Stimulated activated naive CD8-positive, alpha-beta T cell treated with anti-CD3 and anti-CD28 coated beads, Interleukin-15, Interleukin-2, amounts not matched to agents 100 U/mL and 50 U/mL, for 24 hours (primary cell): ENCODE measurements at regions not wholly inside any gene's neighbourhood (a gene's known extent, or its start where the extent isn't known, plus 50 kb on each side); places are given as distances from the start of the nearest gene placed in this dataset.
"Not testable (repeated sequence)": the region's sequence is repeated elsewhere in the genome, so short reads cannot be mapped to it uniquely, and the experiment has no call there.

ENCODE experiments used
- ATAC-seq: fragments of 150-1000 bp; cut with Tn5 transposase; one replicate; pipeline ENCODE4 v1.10.0; 2021
- DNase-seq: peaks from one replicate; pipeline ENCODE4 v3.0.0; 2021

DNA sequence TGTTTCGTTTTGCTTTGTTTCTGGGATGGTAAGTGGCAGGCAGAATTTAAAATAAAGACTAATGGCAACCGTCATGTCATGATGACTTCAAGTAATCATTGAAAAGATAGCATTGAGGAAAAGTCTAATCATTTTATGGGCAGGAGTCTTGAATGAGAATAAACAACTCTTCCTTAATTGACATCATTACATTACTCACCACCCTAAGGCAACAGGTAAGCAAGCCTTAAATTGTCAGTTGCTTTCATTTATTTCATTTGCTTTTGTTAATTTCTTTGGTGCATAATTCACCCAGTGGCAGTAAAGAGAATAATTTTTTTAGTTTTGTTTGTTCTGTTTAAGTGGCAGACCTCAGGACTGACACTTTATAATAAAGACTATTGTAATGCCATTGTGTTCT lies 669.0 kb downstream of the RWDD3 start:
- DNase-seq = no peak
- no peak for ATAC-seq

DNA sequence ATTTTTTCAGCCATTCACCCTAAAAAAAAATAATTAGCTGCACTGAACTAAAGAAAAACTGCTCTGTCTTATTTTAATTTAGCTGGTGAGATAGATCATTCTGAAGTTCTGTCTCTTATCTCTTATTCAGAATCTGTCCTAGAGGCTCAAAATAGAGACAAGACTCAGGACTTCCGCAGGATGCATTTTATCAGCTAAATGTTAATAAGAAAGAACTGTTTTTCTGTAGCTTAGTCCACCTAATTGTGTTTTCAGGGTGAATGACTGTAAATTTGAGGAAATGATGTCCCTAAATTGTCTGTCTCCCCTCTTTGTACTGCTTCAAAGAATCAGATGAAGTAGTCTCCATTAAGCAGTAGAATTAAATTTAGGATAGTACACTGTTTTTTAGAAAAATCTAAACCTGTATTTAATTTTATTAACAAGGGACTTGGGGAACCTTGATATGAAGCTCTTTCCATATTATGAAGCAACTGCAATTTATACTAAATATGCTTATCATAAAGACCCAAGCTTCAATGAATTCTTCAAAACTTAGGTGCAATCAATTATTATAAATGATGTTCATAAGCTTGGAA lies 671.9 kb downstream of the RWDD3 start:
- ATAC-seq (no peak), DNase-seq (no peak)

DNA sequence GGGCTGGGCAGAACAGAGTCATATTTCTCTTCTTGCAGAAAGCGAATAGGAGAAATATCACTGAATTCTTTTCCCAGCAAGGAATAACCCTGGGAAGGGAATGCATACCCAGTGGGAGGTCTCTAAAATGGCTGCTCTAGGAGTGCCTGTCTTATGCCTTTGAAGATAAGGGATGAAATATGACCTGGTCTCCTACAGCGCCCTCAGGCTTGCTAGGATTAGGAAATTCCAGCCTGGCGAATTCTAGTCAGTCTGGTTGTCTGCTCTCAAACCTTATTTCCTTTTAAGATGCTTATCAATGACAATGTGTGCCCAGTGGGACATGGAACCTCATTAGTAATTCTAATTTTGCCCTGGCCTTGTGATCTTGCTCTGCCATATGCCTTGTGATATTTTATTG lies 677.7 kb downstream of the RWDD3 start:
- DNase-seq, ATAC-seq: not testable (repeated sequence)

DNA sequence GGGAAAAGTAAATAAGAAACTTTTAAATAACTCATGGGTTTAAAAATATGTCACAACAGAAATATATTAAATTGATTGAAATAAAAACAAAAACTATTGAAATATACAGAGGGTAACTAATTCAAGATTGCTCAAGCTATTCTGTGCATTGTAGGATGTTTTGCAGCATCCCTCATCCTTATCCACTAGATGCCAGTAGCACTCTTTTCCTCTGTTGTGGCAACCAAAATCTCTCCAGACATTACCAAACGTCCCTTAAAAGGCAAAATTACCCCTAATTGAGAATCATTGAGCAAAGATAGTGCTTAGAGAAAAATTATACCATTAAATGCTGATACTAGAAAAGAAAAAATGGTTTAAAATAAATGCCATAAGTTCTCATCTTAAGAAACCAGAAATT lies 682.6 kb downstream of the RWDD3 start:
- no peak for ATAC-seq
- no peak for DNase-seq

DNA sequence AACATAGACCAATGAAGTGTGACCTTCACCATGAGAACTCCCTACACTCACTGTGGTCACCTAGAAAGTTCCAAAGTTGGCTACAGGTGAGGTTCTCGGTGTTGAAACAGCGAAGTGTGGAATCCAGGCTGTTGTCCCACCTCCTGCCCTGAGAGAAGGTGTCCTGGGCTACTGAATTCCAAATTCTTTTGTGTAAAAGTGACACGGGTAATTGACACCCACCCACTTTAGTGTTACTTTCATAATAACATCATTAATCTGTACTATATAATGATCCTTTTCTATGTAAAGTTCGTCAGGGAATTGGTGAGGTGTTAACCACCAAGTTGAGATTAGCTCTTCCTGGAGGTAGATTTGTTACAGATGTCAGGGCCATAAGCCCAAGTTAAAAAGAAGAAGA lies 690.7 kb downstream of the RWDD3 start:
- DNase-seq (no peak), ATAC-seq (no peak)

DNA sequence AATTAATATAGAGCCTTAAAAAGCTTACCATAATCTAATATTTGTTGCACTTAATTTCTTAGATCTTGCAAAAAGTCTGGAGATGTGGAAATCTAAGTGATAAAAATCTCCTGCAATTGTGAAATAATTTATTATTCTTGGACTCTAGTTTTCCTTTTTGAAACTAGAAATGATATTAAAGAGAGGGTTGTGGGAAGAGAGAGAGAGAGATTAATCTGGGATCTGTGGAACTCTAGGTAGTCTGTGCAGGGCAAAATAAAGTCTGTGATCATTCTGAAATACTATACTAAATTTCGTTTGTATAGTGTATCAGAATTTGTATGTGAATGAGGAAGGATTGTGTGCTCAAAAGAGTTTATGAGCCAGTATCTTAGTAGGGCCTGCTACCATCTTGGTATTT lies 692.3 kb downstream of the RWDD3 start:
- no peak for ATAC-seq

DNA sequence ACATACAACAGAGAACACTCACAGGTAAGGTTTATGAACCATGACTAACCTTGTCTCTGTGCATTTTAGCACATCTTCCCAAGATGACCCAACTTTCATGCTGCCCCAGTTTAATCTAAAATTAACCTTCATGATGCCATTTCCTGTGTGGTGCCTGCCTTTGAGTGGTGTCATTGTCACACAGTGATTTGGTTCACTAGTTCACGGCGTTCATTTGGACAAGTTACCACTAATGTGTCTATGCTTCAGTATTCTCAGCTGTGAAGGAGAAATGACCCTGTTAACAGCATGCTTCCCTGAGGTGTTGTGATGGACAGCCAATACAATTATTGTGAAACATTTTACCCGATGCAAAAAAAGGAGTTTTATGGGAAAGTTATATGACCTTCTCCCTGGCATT lies 693.1 kb downstream of the RWDD3 start:
- ATAC-seq (no peak), DNase-seq (no peak)

More for the DNA sequence above, 692.3 kb downstream of the RWDD3 start:
- DNase-seq = no peak

DNA sequence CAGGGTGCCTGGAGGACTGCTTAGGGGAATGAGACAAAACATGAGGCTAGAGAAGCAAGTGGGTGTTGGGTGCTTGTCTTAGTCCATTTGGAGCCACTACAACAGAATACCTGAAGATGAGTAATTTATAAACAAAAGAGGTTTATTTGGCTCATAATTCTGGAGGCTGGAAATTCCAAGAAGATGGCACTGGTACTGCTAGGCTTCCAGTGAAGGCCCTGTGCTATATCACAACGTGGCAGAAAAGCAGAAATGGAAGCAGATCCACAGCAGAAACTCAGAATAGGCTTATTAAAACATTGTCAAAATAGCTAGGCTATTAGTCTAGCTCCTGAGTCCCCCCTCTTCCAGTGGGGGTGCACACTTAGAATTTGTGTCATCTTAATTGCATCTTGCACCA lies 701.7 kb downstream of the RWDD3 start:
- ATAC-seq = no peak
- no peak for DNase-seq

DNA sequence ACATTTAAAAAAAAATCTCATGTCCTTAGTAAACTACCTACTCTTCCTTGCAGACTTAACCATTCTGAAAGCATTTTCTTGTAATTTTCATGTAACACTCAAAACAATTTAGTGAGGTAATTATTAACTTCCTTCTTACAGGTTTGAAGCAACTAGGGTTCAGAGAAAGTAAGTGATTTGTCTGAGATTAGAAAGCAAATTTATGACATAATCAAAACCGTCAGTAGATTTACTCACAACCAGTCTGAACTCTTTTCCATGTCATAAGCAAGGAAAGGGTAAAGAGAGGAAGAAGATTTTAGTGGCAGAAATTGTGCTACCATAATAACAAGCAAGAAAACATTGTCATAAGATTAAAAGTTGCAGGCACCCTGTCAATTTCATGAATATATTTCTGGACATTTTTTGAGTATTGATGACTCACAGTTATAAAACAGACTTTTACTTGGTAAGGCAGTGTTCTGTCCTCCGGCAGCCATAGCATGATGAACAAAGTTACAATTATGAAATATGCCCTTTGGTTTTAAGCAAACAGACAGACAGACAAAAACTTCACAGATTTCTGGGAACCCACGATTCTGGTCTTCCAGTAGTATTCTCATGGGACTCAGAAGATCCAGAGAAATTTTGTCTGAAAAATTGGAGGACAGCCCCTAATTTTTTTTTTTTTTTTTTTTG lies 707.2 kb downstream of the RWDD3 start:
- DNase-seq (no peak), ATAC-seq (no peak)

DNA sequence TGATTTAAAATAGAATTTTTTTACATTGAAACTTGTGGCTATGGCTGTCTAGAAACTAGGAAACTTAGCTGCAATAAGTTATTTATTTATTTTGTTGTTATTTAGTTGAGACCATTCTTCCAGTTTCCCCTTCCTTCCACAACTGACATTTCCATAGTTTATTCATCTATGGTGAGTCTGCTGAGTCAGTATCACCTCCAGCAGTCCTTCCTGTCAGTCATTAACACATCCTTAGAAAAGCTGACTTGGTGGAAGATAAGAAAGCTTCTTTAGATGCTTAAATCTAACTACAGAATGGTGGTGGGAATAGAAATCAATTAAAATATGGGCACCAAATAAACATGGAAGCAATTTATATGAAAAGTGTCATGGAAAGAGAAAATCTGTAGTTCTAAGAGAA lies 714.0 kb downstream of the RWDD3 start:
- no peak for DNase-seq
- no peak for ATAC-seq

DNA sequence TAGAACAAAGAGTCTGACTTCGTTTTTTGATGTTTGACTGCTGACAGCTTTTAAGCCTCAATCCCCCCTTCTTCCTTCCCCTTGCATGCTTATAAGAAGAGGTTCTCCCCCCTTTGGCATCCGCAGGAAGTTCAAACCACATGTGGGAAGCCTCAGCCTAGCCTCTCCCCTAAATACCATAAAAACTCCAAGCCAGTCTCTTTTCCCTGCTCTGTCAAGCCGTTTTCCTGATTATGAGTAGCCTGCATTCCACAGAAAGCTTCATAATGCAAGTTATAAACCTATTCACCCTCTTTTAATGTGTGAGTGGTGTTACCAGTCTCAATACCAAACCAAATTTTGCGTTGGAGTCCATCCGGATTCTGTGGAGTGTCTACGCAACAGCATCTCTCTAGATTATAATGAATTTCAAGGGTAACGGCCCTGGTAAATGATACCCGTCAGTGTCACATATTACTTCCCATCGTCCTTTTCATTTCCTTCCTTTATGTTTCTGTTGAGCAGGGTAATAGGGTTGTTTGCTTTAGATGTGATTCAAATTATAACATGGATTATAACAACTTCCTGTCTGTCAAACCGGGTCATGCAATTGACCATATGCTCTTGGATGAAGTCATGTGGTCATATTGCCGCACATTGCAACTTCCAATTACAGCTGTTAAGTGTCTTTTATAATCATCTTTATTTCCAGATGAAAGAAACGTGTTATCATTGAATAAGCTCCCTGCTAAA lies 717.5 kb downstream of the RWDD3 start:
- ATAC-seq (no peak), DNase-seq (no peak)

DNA sequence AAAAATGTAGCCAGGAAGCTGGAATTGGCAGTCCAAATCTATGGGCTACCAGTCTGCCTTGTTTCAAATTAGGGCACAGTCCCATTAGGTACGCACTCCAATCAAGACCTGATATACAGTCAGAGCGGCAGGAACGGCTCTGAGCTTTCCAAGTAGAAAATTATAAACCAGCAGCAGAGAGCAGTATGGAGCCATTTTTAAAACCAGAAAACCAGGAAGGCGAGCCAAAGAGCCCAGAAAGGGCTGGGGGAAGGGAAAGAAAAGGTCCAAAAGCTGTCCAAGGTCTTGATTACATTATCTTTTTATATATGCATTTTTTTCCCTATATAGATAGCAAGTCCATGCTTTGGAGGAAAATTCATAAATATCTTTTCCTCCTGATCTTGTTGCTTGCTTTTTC lies 719.0 kb downstream of the RWDD3 start:
- DNase-seq = no peak

DNA sequence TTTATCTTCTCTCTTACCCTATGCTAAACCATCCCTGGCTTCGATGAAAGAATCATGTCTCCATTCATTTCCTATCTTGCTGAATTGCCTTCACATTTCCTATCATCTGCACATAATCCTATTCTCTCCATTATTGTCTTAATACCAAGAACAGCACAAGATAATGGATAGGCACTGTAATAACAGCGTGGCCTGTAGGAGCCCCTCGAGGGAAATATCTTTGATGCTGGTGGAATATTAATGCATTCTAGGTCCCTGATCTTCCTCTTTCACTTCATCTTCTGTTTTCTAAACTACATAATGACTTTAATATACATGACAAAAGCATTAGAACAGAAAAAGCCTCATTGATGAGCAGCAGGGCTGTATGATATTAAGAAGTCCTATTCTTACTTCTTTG lies 720.6 kb downstream of the RWDD3 start:
- DNase-seq (no peak), ATAC-seq (no peak)

More for the DNA sequence above, 719.0 kb downstream of the RWDD3 start:
- no peak for ATAC-seq

DNA sequence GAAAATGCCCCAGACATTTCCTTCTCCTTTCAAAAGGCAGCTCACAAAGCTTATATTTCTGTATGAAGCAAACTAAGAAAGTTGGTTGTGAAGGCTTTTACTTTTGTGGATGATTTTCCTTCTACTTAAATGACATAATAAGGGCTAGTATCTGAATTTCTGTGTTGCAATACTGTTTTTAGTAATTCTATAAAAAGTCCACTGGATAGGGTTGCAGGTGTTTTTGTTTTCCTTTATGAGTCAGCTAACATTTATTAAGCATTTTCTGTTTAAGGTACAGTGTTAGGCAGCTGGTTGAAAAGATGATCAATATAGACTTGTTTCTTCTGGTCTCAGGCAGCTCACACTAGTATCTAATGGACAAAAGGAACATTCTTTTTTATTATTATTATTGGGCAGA lies 722.2 kb downstream of the RWDD3 start:
- DNase-seq = no peak
- ATAC-seq = no peak

DNA sequence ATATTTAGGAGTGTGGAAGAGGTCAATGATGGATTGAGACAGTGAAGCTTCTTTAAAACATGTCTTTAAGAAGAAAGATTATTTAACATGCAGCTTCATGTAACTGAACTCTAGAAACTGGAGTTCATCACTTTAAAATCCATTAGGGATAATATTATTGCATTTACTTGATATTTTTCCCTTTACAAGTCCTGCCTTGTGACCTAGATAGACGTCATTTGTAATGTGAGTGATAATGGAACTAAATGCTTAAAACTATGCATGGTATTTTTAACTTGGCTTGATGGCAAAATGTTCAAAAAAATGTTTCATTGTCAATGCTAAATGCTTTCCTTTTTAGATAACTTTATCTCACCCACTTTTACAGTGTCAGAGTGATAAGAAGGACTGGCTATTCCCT lies 723.7 kb downstream of the RWDD3 start:
- ATAC-seq (no peak), DNase-seq (no peak)

DNA sequence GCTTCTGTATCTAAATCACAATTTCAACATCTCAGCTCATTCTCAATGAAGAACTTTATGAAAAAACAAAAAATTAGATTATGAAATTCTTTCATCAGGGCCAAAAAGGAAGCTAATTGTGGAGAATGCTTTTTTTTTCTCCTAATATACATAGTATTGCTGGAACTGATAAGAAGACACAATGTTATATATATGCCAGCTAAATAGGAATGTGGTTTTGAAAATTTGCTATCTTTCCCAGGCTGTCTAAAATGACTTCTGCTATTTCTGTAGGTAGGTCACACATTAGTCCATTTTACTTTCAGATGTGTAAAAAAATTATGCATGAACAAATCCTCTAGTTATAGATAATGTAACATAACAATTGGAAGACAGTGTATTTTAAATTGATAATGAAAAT lies 732.9 kb downstream of the RWDD3 start:
- DNase-seq (no peak), ATAC-seq (no peak)

DNA sequence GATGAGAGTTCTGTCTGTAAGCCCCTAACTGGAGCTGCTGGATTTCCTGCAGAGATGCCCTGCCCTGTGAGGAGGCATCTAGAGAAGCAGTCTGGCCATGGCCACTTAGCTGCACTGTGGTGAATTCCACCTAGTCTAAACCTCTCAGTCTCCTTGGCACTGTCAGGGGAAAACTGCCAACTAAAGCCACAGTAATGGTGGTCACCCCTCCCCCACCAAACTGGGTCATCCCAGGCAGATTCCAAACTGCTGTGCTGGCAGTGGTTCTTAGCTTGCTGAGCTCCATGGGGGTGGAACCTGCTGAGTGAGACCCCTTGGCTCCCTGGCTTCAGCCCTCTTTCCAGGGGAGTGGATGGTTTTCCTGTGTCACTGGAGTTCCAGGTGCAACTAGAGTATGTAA lies 740.6 kb downstream of the RWDD3 start:
- ATAC-seq (no peak), DNase-seq (no peak)

DNA sequence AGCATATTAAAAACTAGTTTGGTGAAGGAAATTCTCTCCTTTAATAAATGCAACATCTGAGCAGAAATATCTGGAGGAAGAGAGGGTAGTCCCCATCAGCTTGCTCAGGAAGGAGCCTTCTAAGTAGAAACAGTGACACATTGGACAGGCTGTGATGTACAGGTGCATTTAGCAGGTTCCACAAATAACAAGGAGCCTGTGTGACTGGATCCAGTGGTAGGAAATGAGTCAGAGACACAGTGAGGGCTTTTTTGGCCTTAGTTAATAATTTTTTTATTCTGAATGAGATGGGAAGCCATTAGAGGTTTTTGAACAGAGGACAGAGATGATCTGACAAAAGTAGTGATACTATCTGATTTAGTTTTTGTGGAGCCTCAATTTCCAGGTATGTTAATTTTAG lies 738.9 kb upstream of the PTBP2 start:
- DNase-seq (no peak), ATAC-seq (no peak)

DNA sequence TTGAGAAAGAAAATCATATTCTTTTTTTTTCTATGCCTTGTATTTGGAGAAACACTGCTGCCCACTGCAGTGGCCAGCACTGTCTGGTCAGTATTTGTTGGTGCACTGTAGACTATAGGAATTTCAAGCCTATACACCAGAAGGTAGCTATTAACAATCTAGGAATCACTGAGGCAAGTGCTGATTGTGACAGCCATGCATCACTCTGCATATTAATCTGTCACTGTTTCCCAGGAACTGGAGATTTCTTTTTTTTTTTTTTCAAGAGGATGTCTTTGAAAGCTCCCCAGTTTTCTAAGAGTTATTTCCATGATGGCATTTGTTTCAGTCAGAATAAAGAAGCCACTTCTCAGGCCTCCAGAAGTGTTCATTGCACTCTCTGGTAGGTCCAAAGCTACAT lies 737.8 kb upstream of the PTBP2 start:
- ATAC-seq = no peak

DNA sequence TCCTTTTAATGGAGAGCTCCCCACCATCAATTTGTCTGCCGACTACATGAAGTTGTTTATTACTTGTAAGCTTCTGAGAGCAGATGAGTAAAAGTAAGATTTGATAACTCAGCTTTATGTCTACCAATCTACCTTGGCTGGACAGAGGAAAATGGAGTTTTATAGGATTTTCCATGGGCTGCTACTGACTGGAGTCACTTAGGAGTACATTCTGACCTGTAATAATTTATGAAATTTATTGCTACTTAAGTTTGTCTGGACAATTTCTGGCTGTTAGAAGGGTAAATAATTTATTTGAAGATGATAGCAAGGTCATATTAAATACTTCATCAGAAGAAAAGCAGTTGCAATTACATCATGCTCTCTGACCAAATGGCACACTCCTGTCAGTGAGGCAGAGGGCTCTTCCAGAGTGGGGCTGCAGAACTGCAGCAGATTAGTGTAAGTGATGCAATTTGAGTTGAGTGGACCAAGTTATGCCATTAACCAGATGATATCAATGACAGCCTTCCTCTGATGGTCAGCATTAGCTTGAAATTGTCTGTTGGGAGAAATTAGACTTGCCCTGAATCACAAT lies 736.7 kb upstream of the PTBP2 start:
- DNase-seq (no peak), ATAC-seq (no peak)

More for the DNA sequence above, 737.8 kb upstream of the PTBP2 start:
- DNase-seq = no peak

DNA sequence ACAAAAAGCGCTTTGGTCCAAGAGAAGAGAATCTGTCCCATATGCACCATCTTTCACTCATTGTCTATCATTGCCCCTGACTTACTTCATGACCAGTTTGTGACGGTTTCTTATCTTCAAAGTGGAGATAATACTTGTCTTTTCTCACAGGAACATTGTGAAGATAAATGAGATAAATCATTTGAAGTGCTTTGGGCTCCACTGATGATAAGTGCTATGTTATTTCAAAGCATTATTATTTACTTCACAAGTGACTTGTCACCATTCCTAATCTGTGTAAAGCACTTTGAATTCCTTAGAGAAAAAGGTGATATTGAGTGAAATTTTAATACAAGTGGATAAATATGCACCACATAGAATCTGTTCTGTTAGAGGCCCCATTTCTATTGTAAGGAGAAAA lies 731.6 kb upstream of the PTBP2 start:
- ATAC-seq (no peak), DNase-seq (no peak)

DNA sequence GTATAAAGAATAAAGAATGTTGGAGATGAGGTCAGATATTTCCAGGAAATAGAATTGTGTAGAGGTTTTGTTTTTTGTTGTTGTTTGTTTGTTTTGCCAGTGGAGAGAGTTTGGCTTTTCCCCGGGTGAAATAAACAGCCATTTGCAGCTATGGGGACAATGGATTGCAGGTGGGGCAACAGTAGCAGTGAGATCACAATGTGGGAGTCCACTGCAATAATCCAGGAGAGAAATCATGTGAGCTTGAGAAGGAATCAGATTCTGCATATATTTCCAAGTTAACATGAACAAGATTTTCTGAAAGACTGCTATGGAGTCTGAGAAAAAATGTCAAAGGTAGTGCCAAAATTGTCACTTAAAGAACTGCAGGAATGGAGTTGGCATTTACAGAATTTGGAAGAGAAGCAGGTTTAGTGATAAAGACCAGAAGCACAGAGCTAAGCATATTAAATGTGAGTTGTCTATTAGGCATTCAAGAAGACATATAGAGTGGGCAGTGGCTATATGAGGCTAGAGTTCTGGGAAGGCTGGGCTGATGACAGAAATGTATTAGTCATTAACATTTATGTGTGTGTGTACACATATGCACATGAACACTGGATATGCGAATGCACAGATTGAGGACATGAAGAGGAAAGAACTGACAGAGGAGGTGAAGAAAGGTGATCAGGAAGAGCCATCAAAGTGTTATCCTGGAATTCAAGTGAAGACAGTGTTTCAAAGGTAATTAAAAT lies 729.6 kb upstream of the PTBP2 start:
- ATAC-seq (no peak), DNase-seq (no peak)

DNA sequence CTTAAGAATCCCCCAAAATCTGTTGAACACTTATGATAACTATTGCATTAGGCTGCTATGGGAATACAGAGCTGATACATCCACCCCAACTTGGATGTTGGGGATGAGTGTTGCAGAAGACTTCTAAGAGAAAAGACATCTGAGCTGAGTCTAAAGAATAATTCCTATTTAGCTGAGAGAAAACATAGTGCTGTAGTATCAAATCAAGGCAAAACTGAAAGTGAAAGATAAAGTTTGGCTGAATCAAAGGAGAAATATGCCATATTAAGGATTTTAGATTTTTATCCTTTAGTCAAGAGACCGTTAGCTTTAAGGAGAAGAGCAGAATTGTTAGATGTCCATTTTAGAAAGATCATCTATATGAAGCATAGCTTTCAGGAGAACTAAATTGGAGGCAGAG lies 726.9 kb upstream of the PTBP2 start:
- ATAC-seq (no peak), DNase-seq (no peak)
